ENCODE measurements at regions not wholly inside any gene's neighbourhood (a gene's known extent, or its start where the extent isn't known, plus 50 kb on each side); places are given as distances from the start of the nearest gene placed in this dataset.

- peak; percentile 65 for DNase-seq
Observed at GRCh38 chr12:30074916-30075315, 291.2 kb upstream of the TMTC1 start.

GRCh38 chr12:30072824-30073223 is 289.1 kb upstream of the TMTC1 start:
- no peak for DNase-seq

- no peak for DNase-seq
Observed at GRCh38 chr12:30067146-30067545, 283.4 kb upstream of the TMTC1 start.

DNA sequence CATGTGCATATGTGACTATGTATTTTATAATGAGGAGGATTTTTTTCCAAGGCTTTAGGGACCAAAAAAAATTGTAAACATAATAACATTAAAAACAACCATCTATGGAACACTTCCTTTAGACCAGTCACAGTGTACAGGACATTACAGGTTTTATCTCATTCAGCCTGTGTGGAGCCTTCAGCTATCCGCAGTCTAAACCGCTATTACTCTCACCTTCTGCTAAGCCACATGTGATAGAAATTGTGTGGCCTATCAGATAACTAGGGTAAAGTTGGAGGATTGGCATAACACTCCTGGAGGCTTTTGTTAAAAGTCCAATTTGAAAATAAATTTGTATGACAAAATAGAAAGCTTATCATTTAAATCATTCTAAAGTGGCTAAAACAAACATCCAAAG is 281.2 kb upstream of the TMTC1 start:
- no peak for DNase-seq

DNA sequence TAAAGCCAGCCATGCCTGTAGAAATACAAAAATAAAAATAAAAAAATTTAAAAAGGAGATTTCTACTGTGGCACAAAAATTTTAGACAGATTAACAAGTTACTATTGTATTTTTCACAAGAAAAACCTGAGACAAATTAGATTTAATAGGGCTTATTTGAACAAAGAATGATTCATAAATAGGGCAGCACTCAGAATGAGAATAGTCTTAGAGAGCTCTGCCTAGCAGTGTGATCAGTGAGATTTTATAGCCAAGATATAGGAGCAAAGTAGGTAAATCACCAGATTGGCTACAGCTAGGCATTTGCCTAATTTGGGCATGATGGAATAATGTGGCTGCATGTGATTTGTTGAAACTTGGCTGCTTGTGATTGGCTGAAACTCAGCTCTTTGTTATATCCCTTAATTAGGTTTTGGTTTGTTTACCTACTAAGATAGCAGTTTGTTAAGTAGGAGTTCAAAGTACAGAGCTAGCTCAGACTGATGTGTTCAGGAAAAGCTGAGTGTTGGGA is 279.7 kb upstream of the TMTC1 start:
- DNase-seq: no peak

DNA sequence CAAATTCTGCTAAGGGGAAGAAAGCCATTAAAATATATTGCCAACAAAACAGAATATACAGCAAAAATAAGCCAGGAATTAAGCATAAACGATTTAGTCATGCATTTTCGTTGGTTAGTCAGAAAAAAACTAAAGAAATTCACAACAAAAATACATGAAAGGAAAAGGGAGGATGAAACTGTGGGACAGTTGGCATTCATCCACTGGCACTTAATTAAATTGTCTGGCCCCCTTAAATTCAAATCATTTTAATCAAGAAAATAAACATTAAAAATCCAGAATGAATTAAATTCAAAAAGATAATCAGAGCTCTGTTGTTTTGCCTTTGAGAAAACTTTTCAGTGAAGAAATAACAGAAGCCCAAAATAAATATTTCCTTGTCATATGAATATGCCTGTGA is 264.6 kb upstream of the TMTC1 start:
- no peak for DNase-seq

- no peak for DNase-seq
Observed at GRCh38 chr12:30047516-30048254, 263.9 kb upstream of the TMTC1 start.

DNA sequence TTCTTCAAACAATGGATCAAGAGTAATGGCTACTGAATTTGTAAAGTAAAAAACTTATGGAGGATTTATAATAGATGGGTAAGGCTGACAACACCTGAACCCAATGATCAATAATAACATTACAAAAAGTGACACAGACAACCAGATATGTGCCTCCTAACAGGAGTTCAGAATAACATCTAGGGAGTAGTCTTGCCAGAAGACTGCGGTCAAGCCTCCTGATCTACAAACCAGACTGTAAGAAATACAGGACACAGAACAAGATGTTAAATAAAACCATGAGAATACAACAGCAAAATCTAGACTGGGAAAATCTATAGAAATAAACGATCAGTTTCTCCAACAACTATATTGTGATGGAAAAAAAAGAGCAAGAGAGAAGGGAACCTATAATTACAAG is 262.6 kb upstream of the TMTC1 start:
- no peak for DNase-seq

DNA sequence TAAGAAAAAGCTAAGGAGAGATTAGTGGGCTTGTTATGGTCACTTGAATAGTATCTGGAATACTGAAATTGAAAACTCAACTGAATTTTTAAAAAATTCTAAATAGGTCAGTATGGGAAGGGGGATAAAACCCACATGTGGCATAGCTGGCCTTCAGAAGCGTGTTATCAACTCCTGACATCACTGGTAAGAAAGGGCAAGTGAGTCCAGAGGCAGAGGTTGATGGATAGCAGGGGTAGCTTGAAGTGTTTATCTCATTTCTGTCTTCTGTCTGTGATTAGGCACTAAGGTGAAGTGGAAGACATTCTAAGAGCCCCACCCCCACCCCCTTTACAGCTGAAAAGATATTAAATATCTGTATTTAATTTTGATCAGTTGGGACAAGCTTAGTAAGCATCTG is 261.4 kb upstream of the TMTC1 start:
- no peak for DNase-seq

DNA sequence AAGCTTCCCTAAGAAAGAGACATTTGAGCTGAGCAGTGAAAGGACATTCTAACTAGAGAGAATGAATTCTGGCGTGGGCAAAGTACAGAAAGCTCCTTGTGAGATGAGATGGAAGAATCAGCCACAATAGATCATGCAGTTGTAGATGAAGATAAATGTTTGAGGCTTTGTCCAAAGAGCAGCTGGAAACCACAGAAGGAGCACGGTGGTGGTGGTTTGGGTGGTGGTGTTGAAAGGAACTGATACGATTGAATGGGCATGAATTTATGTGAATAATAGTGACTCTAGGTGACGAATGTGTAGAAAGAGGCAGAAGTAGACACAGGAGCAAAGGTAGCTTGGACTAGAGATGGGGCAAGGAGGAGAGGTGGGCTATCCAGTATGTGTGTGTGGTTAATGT is 260.5 kb upstream of the TMTC1 start:
- DNase-seq: no peak

GRCh38 chr12:30043151-30043847 is 259.6 kb upstream of the TMTC1 start:
- DNase-seq: no peak

- no peak for DNase-seq
Observed at GRCh38 chr12:30041096-30041495, 257.4 kb upstream of the TMTC1 start.

- DNase-seq: no peak
Observed at GRCh38 chr12:30030693-30031374, 247.1 kb upstream of the TMTC1 start.

- no peak for DNase-seq
Observed at GRCh38 chr12:30026621-30027234, 243.0 kb upstream of the TMTC1 start.

GRCh38 chr12:30025317-30025716 is 241.6 kb upstream of the TMTC1 start:
- no peak for DNase-seq

DNA sequence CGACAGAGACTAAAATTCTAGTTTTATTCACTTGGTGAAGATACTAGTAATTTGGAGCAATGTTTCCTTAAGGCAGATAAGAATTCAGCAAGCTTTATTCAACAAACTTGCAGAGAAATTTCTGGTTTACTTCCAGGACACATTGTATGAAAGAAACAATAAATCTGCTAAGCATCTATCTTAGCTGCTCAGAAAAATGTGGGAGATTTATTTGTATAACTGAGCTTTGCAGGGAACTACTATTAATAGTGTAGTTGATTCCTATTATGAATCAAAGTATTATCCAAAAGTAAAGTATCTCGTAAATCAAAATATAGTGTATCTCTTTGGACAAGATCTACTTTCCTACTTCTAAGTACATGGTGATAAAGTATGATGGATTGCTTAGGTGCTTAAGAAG is 239.4 kb upstream of the TMTC1 start:
- no peak for DNase-seq

DNA sequence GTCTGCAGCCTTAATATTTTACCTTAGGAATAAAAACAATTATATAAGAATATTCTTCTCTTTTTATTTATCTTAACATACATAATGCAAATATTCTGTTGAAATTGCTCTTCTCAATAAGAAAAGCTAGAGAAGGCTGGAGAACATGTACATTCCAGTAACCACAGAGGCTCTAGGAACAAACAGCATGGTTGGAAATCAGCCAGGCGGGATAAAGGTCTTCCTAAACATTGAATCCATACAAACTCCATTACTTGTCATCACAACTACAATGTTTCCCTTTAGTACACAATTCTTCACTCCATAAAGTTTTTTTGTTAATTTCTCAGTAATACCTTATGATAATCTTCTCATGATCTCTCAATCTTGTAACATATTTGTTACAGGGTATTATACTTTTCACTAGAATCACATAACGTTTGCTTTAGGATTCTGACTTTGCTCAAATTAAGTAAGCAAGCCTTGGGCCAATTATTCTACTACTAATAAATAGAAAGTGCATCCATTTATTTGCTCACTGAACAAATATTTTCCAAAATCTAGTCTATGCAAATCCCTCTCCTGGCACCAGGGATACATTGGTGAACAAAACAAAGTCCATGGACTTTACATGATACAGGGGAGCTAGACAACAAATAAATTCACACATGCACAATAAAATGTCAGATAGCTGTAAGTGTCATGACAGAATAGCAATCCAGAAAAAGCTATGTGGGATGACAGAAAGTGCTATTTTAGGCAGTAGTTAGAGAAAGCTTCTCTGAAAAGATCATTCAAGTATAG is 237.5 kb upstream of the TMTC1 start:
- no peak for DNase-seq

- DNase-seq: no peak
Observed at GRCh38 chr12:30019366-30020140, 235.8 kb upstream of the TMTC1 start.

- no peak for DNase-seq
Observed at GRCh38 chr12:30016540-30017055, 232.9 kb upstream of the TMTC1 start.

DNA sequence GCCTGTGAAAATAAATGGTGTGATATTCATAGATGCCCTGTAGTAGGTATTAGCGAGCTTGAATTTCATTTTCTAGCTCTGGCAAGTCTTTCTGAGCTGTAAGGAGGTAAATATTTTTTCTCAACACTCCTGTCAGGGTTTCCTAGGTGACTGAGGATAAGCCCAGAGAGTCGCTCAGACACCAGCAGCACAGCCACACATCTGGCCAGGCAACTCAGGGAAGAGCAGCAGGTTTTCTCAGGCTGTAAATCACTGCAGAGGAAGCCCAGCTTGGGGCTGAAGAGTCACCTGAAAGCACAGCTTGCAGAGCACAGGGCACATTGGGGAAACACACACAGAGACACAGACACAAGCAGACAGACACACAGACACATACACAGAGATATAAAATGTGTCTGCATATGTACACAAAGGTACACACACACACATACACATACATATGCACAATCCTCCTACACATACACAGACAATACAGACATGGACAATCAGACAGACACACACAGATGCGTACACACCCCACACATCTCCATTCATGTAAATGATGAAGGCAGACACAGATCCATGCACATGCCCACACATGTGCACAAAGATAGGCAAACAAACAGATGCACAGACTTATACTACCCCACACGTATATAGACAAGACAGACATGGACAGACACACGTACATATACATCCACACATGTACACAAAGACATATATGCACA is 232.0 kb upstream of the TMTC1 start:
- no peak for DNase-seq

- no peak for DNase-seq
Observed at GRCh38 chr12:30014991-30015390, 231.2 kb upstream of the TMTC1 start.

Measured in NCI-H1048 (cell line).